NB4 (cell line): ENCODE measurements at regions not wholly inside any gene's neighbourhood (a gene's known extent, or its start where the extent isn't known, plus 50 kb on each side); places are given as distances from the start of the nearest gene placed in this dataset.

Experiments
- DNase-seq: peaks from one replicate; pipeline ENCODE4 v3.0.0; 2010; ENCODE audit warnings: low read depth
- H3K4me3 ChIP-seq: one replicate; pipeline ENCODE4 v1.5.1; 2011; ENCODE audit warnings: mild to moderate bottlenecking, low read depth, low read length, moderate library complexity
- CTCF ChIP-seq: IDR thresholded peaks from one replicate; pipeline ENCODE4 v1.5.1; 2012; ENCODE audit warnings: low read depth, low read length
- MAX ChIP-seq: IDR thresholded peaks from 2 replicates; pipeline ENCODE4 v1.6.1; 2011; ENCODE audit warnings: low read depth, low read length
- MYC ChIP-seq: IDR thresholded peaks from 2 replicates; pipeline ENCODE4 v1.6.1; 2011; ENCODE audit warnings: low read depth, low read length
- POLR2A ChIP-seq: IDR thresholded peaks from 2 replicates; pipeline ENCODE4 v1.6.1; 2011; ENCODE audit warnings: mild to moderate bottlenecking; ENCODE audit not compliant: insufficient read length; ENCODE audit errors: extremely low read depth

GRCh38 chr10:93236393-93237040 lies 162.8 kb downstream of the CYP26A1 start:
- no peak overlapping the region for H3K4me3 ChIP-seq
- no peak for DNase-seq
- TF ChIP-seq MYC, result no peak
- no peak for TF ChIP-seq POLR2A
- TF ChIP-seq MAX, result no peak
- no peak for TF ChIP-seq CTCF

GRCh38 chr10:93245147-93245546 lies 171.5 kb downstream of the CYP26A1 start:
- TF ChIP-seq CTCF (no peak), MAX (no peak), MYC (no peak), POLR2A (no peak)
- no peak overlapping the region for H3K4me3 ChIP-seq
- no peak for DNase-seq

- peak; percentile 14 for DNase-seq
- H3K4me3 ChIP-seq, result no peak overlapping the region
- TF ChIP-seq CTCF, result no peak
- TF ChIP-seq POLR2A, result no peak
- no peak for TF ChIP-seq MYC
- no peak for TF ChIP-seq MAX
These were observed 172.1 kb downstream of the CYP26A1 start for GRCh38 chr10:93245779-93246178.

GRCh38 chr10:93248583-93249227 lies 175.0 kb downstream of the CYP26A1 start:
- no peak for DNase-seq
- no peak for TF ChIP-seq MYC
- TF ChIP-seq CTCF, result no peak
- TF ChIP-seq POLR2A, result no peak
- TF ChIP-seq MAX, result no peak
- no peak overlapping the region for H3K4me3 ChIP-seq

- no peak for DNase-seq
- H3K4me3 ChIP-seq, result no peak overlapping the region
- TF ChIP-seq MAX, result no peak
- no peak for TF ChIP-seq MYC
- TF ChIP-seq CTCF, result no peak
- no peak for TF ChIP-seq POLR2A
These were observed 176.3 kb downstream of the CYP26A1 start for GRCh38 chr10:93250010-93250409.
